Spleen (tissue), 11 donors: ENCODE measurements at regions not wholly inside any gene's neighbourhood (a gene's known extent, or its start where the extent isn't known, plus 50 kb on each side); places are given as distances from the start of the nearest gene placed in this dataset.

Source experiments
- DNase-seq: peaks from one replicate; pipeline ENCODE4 v3.0.0-alpha.2; 2020
- H3K27ac ChIP-seq, 8 donors: fragments of 200-600 bp; sonication (generic) in 7 of 8; 1 replicate in 4 of 8; 2 replicates in 4 of 8; pipeline versions ENCODE4 v1.5.0 to v1.8.0; 2016 to 2021; ENCODE audit warnings: inconsistent platforms in 4 of 8, mild to moderate bottlenecking in 4 of 8, moderate library complexity in 1 of 8
- H3K27me3 ChIP-seq, 7 donors: fragments of 200-600 bp; sonication (generic) in 6 of 7; replicated peaks in 1 of 7; 1 replicate in 4 of 7; 2 replicates in 3 of 7; pipeline versions ENCODE4 v1.5.0 to v1.8.0; 2016 to 2021; ENCODE audit warnings: inconsistent platforms in 3 of 7, mild to moderate bottlenecking in 1 of 7
- H3K36me3 ChIP-seq, 6 donors: fragments of 200-600 bp; sonication (generic) in 5 of 6; 1 replicate in 4 of 6; 2 replicates in 2 of 6; pipeline versions ENCODE4 v1.5.0 to v1.8.0; 2016 to 2021; ENCODE audit warnings: inconsistent platforms in 2 of 6
- H3K4me1 ChIP-seq, 6 donors: fragments of 200-600 bp; sonication (generic) in 5 of 6; 1 replicate in 3 of 6; 2 replicates in 3 of 6; pipeline versions ENCODE4 v1.5.0 to v1.8.0; 2016 to 2021; ENCODE audit warnings: inconsistent platforms in 3 of 6
- H3K4me3 ChIP-seq, 8 donors: fragments of 200-600 bp; sonication (generic) in 7 of 8; 1 replicate in 4 of 8; 2 replicates in 4 of 8; pipeline versions ENCODE4 v1.5.0 to v1.8.0; 2016 to 2021; ENCODE audit warnings: inconsistent platforms in 4 of 8, mild to moderate bottlenecking in 4 of 8, moderate library complexity in 2 of 8
- H3K9me3 ChIP-seq, 8 donors: fragments of 200-600 bp; sonication (generic) in 7 of 8; 1 replicate in 4 of 8; 2 replicates in 4 of 8; pipeline versions ENCODE4 v1.5.0 to v1.8.0; 2016 to 2021; ENCODE audit warnings: inconsistent platforms in 4 of 8
- CTCF ChIP-seq, 11 experiments: fragments of 200-600 bp in 7 of 11; fragments of 450-650 bp in 4 of 11; sonication (generic) in 4 of 11; IDR thresholded peaks in 8 of 11; conservative IDR thresholded peaks in 3 of 11; 1 replicate in 7 of 11; 2 replicates in 4 of 11; pipeline versions ENCODE4 v1.4.0 to v1.8.0; 2016 to 2021; ENCODE audit warnings: antibody characterized with exemption in 11 of 11, inconsistent platforms in 4 of 11, mild to moderate bottlenecking in 1 of 11
- POLR2A ChIP-seq, 3 donors: fragments of 450-650 bp; IDR thresholded peaks; one replicate each; pipeline ENCODE4 v1.5.1; 2017; ENCODE audit warnings: antibody characterized with exemption in 3 of 3, mild to moderate bottlenecking in 1 of 3
- POLR2AphosphoS5 ChIP-seq, 3 donors: sonication (generic); formaldehyde crosslinking; IDR thresholded peaks; one replicate each; pipeline ENCODE4 v1.5.1; 2017; ENCODE audit warnings: antibody characterized with exemption in 3 of 3
- WGBS, 5 donors: extraction: QIAGEN DNeasy Blood & Tissue Kit in 3 of 5; methylation state at CpG; one replicate each; pipeline versions ENCODE4 v1.1.5 to v1.1.7; 2013 to 2018; 5-methylcytosine and 5-hydroxymethylcytosine counted together
- intact Hi-C: fragments of 100-400 bp; cut with DNase I; formaldehyde crosslinking; loops from one replicate; pipeline ENCODE4 v1.15.0; 2023; ENCODE audit warnings: low total_unique reads
- donor health status: healthy with polysubstance abuse.
- donor health status: DM: no; HTN: no; CAD: no; lungs with moderate emphysema.
- donor health status: DM: no; HTN: no; CAD: no.
- donor health status: Bipolar disorder and iron deficiency.
- donor health status: healthy.
- donor health status: DM: no; HTN: no; CAD: no.
- donor health status: DM: yes; HTN: yes; CAD: no.

- H3K27me3 ChIP-seq: no peaks in the 10 kb centered on the region
- H3K9me3 ChIP-seq: no peaks in the 10 kb centered on the region
- no peaks in the 10 kb centered on the region for H3K36me3 ChIP-seq
- no peaks in the 10 kb centered on the region for H3K4me1 ChIP-seq
- no peak overlapping the region for H3K27ac ChIP-seq
- TF ChIP-seq POLR2A (IDR thresholded peaks at IDR 0.05) (no peak), CTCF (IDR thresholded peaks at IDR 0.05 in 8 of 11, conservative IDR thresholded peaks at IDR 0.05 in 3 of 11) (no peak), POLR2AphosphoS5 (IDR thresholded peaks at IDR 0.05) (no peak)
- no peak overlapping the region for H3K4me3 ChIP-seq
- WGBS, 5 donors: 74 to 89% (median 77%) methylated on average over 3 of the region's 3 CpGs
- intact Hi-C loops: no loop called here
- no peak for DNase-seq
Observed at GRCh38 chr2:78465707-78466106, 559.8 kb upstream of the REG3G start.

- Histone ChIP-seq H3K4me1 (no peaks in the 10 kb centered on the region), H3K36me3 (no peaks in the 10 kb centered on the region), H3K27me3 (no peaks in the 10 kb centered on the region), H3K4me3 (no peak overlapping the region), H3K9me3 (peaks cover 0 to 9% (median 0%) of the 10 kb centered on the region in 8 donors), H3K27ac (no peak overlapping the region)
- intact Hi-C loops: no loop called here
- 84 to 92% (median 89%) methylated on average over 8 of the region's 8 CpGs for WGBS, 5 donors
- no peak for DNase-seq
- no peak for TF ChIP-seq POLR2AphosphoS5 (IDR thresholded peaks at IDR 0.05)
- TF ChIP-seq POLR2A (IDR thresholded peaks at IDR 0.05): no peak
- no peak for TF ChIP-seq CTCF (IDR thresholded peaks at IDR 0.05 in 8 of 11, conservative IDR thresholded peaks at IDR 0.05 in 3 of 11)
Observed at GRCh38 chr2:78476619-78477229, 548.8 kb upstream of the REG3G start.

GRCh38 chr2:78486565-78486964 is 538.9 kb upstream of the REG3G start:
- Histone ChIP-seq H3K27me3 (no peaks in the 10 kb centered on the region), H3K36me3 (no peaks in the 10 kb centered on the region), H3K9me3 (no peaks in the 10 kb centered on the region), H3K4me3 (no peak overlapping the region), H3K4me1 (no peaks in the 10 kb centered on the region), H3K27ac (no peak overlapping the region)
- no peak for DNase-seq
- TF ChIP-seq POLR2A (IDR thresholded peaks at IDR 0.05): no peak
- no peak for TF ChIP-seq CTCF (IDR thresholded peaks at IDR 0.05 in 8 of 11, conservative IDR thresholded peaks at IDR 0.05 in 3 of 11)
- TF ChIP-seq POLR2AphosphoS5 (IDR thresholded peaks at IDR 0.05): no peak
- intact Hi-C loops: no loop called here

GRCh38 chr2:78498125-78498524 is 527.4 kb upstream of the REG3G start:
- no peak overlapping the region for H3K27ac ChIP-seq
- no peak overlapping the region for H3K4me3 ChIP-seq
- H3K27me3 ChIP-seq: no peaks in the 10 kb centered on the region
- no peaks in the 10 kb centered on the region for H3K36me3 ChIP-seq
- intact Hi-C loops: no loop called here
- WGBS, 5 donors: 90 to 94% (median 92%) methylated on average over 7 to 8 of the region's 8 CpGs
- no peaks in the 10 kb centered on the region for H3K4me1 ChIP-seq
- DNase-seq: peak; percentile 54
- H3K9me3 ChIP-seq: peaks cover 0 to 45% (median 15%) of the 10 kb centered on the region in 8 donors
- no peak for TF ChIP-seq POLR2AphosphoS5 (IDR thresholded peaks at IDR 0.05)
- no peak for TF ChIP-seq POLR2A (IDR thresholded peaks at IDR 0.05)
- no peak for TF ChIP-seq CTCF (IDR thresholded peaks at IDR 0.05 in 8 of 11, conservative IDR thresholded peaks at IDR 0.05 in 3 of 11)
